Caki2 (cell line): ENCODE measurements at regions not wholly inside any gene's neighbourhood (a gene's known extent, or its start where the extent isn't known, plus 50 kb on each side); places are given as distances from the start of the nearest gene placed in this dataset.
"Not testable (repeated sequence)": the region's sequence is repeated elsewhere in the genome, so short reads cannot be mapped to it uniquely, and the experiment has no call there.

Experiments
- DNase-seq: peaks from one replicate; pipeline ENCODE4 v3.0.0-alpha.2; 2015; ENCODE audit warnings: low read depth
- in situ Hi-C: cut with HindIII; loops from 2 replicates; pipeline ENCODE4 v1.10.0; 2016; ENCODE audit warnings: low sequenced_read_pairs, low pct_unique_long_range_greater_than_20kb, mixed read lengths

- in situ Hi-C loops: no loop called here
- DNase-seq: no peak
Measured at GRCh38 chr10:26952094-26952493, 91.3 kb upstream of the ABI1 start.

- DNase-seq: no peak
- in situ Hi-C loops: no loop called here
Measured at GRCh38 chr10:26951650-26952049, 90.9 kb upstream of the ABI1 start.

GRCh38 chr10:26950934-26951333, 90.2 kb upstream of the ABI1 start:
- in situ Hi-C loops: no loop called here
- no peak for DNase-seq

GRCh38 chr10:26946102-26946811, 85.5 kb upstream of the ABI1 start:
- no peak for DNase-seq
- in situ Hi-C loops: no loop called here

GRCh38 chr10:26944261-26944882, 83.6 kb upstream of the ABI1 start:
- in situ Hi-C loops: no loop called here
- no peak for DNase-seq

- DNase-seq: no peak
- in situ Hi-C loops: no loop called here
Measured at GRCh38 chr10:26939962-26940354, 79.2 kb upstream of the ABI1 start.

GRCh38 chr10:26939290-26939961, 78.7 kb upstream of the ABI1 start:
- in situ Hi-C loops: no loop called here
- DNase-seq: no peak

GRCh38 chr10:26938578-26938977, 77.8 kb upstream of the ABI1 start:
- in situ Hi-C loops: no loop called here
- DNase-seq: no peak

- in situ Hi-C loops: no loop called here
Measured at GRCh38 chr10:26937371-26937770, 76.6 kb upstream of the ABI1 start.

GRCh38 chr10:26934190-26934589, 73.4 kb upstream of the ABI1 start:
- DNase-seq, in situ Hi-C loops: not testable (repeated sequence)

More at GRCh38 chr10:26937371-26937770, 76.6 kb upstream of the ABI1 start:
- no peak for DNase-seq

GRCh38 chr10:26932576-26932975, 71.8 kb upstream of the ABI1 start:
- no peak for DNase-seq
- in situ Hi-C loops: no loop called here

GRCh38 chr10:26931223-26931622, 70.5 kb upstream of the ABI1 start:
- in situ Hi-C loops: no loop called here

GRCh38 chr10:26922824-26923223, 62.1 kb upstream of the ABI1 start:
- DNase-seq: peak; percentile 50
- in situ Hi-C loops: not testable (repeated sequence)

More at GRCh38 chr10:26931223-26931622, 70.5 kb upstream of the ABI1 start:
- no peak for DNase-seq

- peak; percentile 87 for DNase-seq
- in situ Hi-C loops: not testable (repeated sequence)
Measured at GRCh38 chr10:26919156-26919860, 58.5 kb upstream of the ABI1 start.

- no peak for DNase-seq
- in situ Hi-C loops: no loop called here
Measured at GRCh38 chr10:26914898-26915297, 54.1 kb upstream of the ABI1 start.

GRCh38 chr10:26911811-26912461, 51.2 kb upstream of the ABI1 start:
- in situ Hi-C loops: no loop called here
- no peak for DNase-seq
